Osteocyte (in vitro differentiated cells): ENCODE measurements at regions not wholly inside any gene's neighbourhood (a gene's known extent, or its start where the extent isn't known, plus 50 kb on each side); places are given as distances from the start of the nearest gene placed in this dataset.

Experiments used
- DNase-seq: peaks from one replicate; pipeline ENCODE4 v3.0.0; 2021; ENCODE audit warnings: mixed read lengths; ENCODE audit not compliant: unreplicated experiment; ENCODE audit errors: extremely low spot score
- H3K27ac Mint-ChIP-seq: one replicate; pipeline ENCODE4 v1.8.0; 2021; ENCODE audit warnings: mild to moderate bottlenecking, mixed read lengths; ENCODE audit not compliant: unreplicated experiment
- H3K27me3 Mint-ChIP-seq: one replicate; pipeline ENCODE4 v1.8.0; 2021; ENCODE audit warnings: mixed read lengths; ENCODE audit not compliant: unreplicated experiment
- H3K36me3 Mint-ChIP-seq: one replicate; pipeline ENCODE4 v1.8.0; 2021; ENCODE audit warnings: mixed read lengths; ENCODE audit not compliant: unreplicated experiment
- H3K4me1 Mint-ChIP-seq: one replicate; pipeline ENCODE4 v1.8.0; 2021; ENCODE audit warnings: mixed read lengths; ENCODE audit not compliant: unreplicated experiment
- H3K4me3 Mint-ChIP-seq: one replicate; pipeline ENCODE4 v1.8.0; 2021; ENCODE audit warnings: mild to moderate bottlenecking, moderate library complexity, mixed read lengths; ENCODE audit not compliant: unreplicated experiment
- H3K9me3 Mint-ChIP-seq: one replicate; pipeline ENCODE4 v1.8.0; 2021; ENCODE audit warnings: mixed read lengths; ENCODE audit not compliant: unreplicated experiment
- CTCF ChIP-seq: fragments of 200-600 bp; sonication (generic); IDR thresholded peaks from 2 replicates; pipeline ENCODE4 v1.5.0; 2021; ENCODE audit warnings: antibody characterized with exemption, mild to moderate bottlenecking, moderate library complexity

- H3K4me3 Mint-ChIP-seq: no peak overlapping the region
- TF ChIP-seq CTCF: no peak
- no peak for DNase-seq
- no peaks in the 10 kb centered on the region for H3K27me3 Mint-ChIP-seq
- H3K36me3 Mint-ChIP-seq: no peaks in the 10 kb centered on the region
- H3K9me3 Mint-ChIP-seq: no peaks in the 10 kb centered on the region
- no peaks in the 10 kb centered on the region for H3K4me1 Mint-ChIP-seq
- no peak overlapping the region for H3K27ac Mint-ChIP-seq
Observed at GRCh38 chr2:34193164-34193563, 594.1 kb upstream of the FAM98A start.

GRCh38 chr2:34188464-34189303 is 589.6 kb upstream of the FAM98A start:
- Mint-ChIP-seq H3K27ac (no peak overlapping the region), H3K9me3 (no peaks in the 10 kb centered on the region), H3K27me3 (no peaks in the 10 kb centered on the region), H3K4me3 (no peak overlapping the region), H3K36me3 (no peaks in the 10 kb centered on the region), H3K4me1 (no peaks in the 10 kb centered on the region)
- DNase-seq: no peak
- no peak for TF ChIP-seq CTCF

DNA sequence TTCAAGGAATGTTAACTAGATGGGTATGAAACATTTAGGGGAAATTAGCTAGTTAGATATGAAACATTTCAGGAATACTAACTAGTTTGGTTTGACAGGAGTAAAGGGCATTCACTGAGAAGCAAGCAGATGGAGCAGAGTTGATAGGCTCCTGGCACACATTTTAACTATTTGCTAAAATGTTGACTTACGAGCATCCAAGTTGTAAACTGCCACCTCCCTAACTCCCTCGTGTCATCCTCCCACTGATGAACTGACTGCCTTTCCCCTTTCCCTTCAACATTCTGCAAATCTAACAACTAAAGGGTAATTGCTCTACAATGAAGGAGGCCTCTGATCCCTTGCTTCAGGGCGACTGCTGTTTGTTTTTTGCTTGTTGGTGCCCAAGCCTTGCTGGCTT is 580.4 kb upstream of the FAM98A start:
- no peaks in the 10 kb centered on the region for H3K27me3 Mint-ChIP-seq
- no peaks in the 10 kb centered on the region for H3K9me3 Mint-ChIP-seq
- no peak overlapping the region for H3K27ac Mint-ChIP-seq
- H3K36me3 Mint-ChIP-seq: no peaks in the 10 kb centered on the region
- no peaks in the 10 kb centered on the region for H3K4me1 Mint-ChIP-seq
- no peak for TF ChIP-seq CTCF
- DNase-seq: no peak
- no peak overlapping the region for H3K4me3 Mint-ChIP-seq

DNA sequence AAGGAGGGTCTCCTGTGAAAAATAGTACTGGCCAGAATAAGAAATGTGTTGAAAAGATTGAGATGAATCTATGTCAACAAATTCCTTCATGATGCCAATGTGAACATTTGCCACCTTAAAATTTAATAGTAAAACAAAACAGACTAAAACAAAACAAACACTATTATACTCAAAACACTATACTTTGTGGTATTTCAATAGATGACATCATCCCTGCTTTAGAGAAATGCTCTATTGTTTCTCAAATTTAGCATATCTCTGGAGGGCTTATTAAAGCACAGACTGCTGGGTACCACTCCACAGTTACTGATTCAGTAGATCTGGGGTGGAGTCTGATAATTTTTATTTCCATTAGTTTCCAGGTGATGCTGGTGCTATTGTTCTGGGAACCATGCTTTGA is 579.4 kb upstream of the FAM98A start:
- H3K27me3 Mint-ChIP-seq: no peaks in the 10 kb centered on the region
- no peaks in the 10 kb centered on the region for H3K36me3 Mint-ChIP-seq
- DNase-seq: no peak
- H3K27ac Mint-ChIP-seq: no peak overlapping the region
- H3K9me3 Mint-ChIP-seq: no peaks in the 10 kb centered on the region
- no peak for TF ChIP-seq CTCF
- H3K4me3 Mint-ChIP-seq: no peak overlapping the region
- H3K4me1 Mint-ChIP-seq: no peaks in the 10 kb centered on the region

DNA sequence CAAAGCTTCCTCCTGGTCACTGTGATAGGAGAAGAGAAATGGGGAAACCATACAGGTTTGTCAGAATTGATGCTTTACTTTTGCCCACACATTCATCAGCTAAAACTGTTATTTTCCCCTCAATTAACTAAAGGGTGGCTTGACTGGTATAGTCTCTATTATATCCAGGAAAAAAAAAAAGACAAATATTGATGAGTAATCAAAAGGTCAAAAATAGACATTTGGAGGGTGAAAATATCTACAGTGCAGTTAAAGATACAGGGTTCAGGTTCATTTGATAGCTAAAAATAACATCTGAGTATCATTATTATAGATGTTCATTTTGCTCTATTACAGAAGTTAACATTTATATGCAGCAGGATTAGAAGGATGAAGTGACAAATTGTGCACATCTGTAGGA is 577.6 kb upstream of the FAM98A start:
- H3K27ac Mint-ChIP-seq: no peak overlapping the region
- no peak for TF ChIP-seq CTCF
- DNase-seq: no peak

More for the DNA sequence above, 577.6 kb upstream of the FAM98A start:
- H3K4me3 Mint-ChIP-seq: no peak overlapping the region
- H3K4me1 Mint-ChIP-seq: no peaks in the 10 kb centered on the region
- H3K36me3 Mint-ChIP-seq: no peaks in the 10 kb centered on the region
- H3K27me3 Mint-ChIP-seq: no peaks in the 10 kb centered on the region
- no peaks in the 10 kb centered on the region for H3K9me3 Mint-ChIP-seq
